ENCODE measurements at regions not wholly inside any gene's neighbourhood (a gene's known extent, or its start where the extent isn't known, plus 50 kb on each side); places are given as distances from the start of the nearest gene placed in this dataset.

- no peak for TF ChIP-seq EZH2 (IDR thresholded peaks at IDR 0.05; ENCODE audit: insufficient read depth, low read length)
- no peak for TF ChIP-seq CTCF (IDR thresholded peaks at IDR 0.05; ENCODE audit: insufficient read depth, low read depth, low read length)
These were observed 359.8 kb upstream of the HTR2A start for GRCh38 chr13:47256618-47257017.

Measured in astrocyte (in vitro differentiated cells and primary cell).